ENCODE measurements at regions not wholly inside any gene's neighbourhood (a gene's known extent, or its start where the extent isn't known, plus 50 kb on each side); places are given as distances from the start of the nearest gene placed in this dataset.

- ATAC-seq (no peak), DNase-seq (no peak)
- intact Hi-C loops (cut with micrococcal nuclease), result no loop called here
Observed at GRCh38 chr15:26382444-26383072, 390.3 kb downstream of the GABRB3 start.

GRCh38 chr15:26378304-26378703, 394.6 kb downstream of the GABRB3 start:
- ATAC-seq (no peak), DNase-seq (no peak)
- intact Hi-C loops (cut with micrococcal nuclease), result no loop called here

- ATAC-seq (no peak), DNase-seq (no peak)
- intact Hi-C loops (cut with micrococcal nuclease), result no loop called here
Observed at GRCh38 chr15:26376243-26376642, 396.6 kb downstream of the GABRB3 start.

- ATAC-seq, result no peak
- no peak for DNase-seq
- intact Hi-C loops (cut with micrococcal nuclease), result no loop called here
Observed at GRCh38 chr15:26374806-26375205, 398.1 kb downstream of the GABRB3 start.

GRCh38 chr15:26372706-26373105, 400.2 kb downstream of the GABRB3 start:
- intact Hi-C loops (cut with micrococcal nuclease), result no loop called here
- no peak for ATAC-seq
- DNase-seq, result no peak

- DNase-seq (no peak), ATAC-seq (no peak)
- intact Hi-C loops (cut with micrococcal nuclease), result no loop called here
Observed at GRCh38 chr15:26365077-26365476, 407.8 kb downstream of the GABRB3 start.

- ATAC-seq (peak; percentile 94), DNase-seq (no peak)
- intact Hi-C loops (cut with micrococcal nuclease), result no loop called here
Observed at GRCh38 chr15:26359855-26360254, 413.0 kb downstream of the GABRB3 start.

- ATAC-seq, result no peak
- intact Hi-C loops (cut with micrococcal nuclease), result no loop called here
- DNase-seq, result no peak
Observed at GRCh38 chr15:26358708-26359107, 414.2 kb downstream of the GABRB3 start.

- intact Hi-C loops (cut with micrococcal nuclease), result no loop called here
Observed at GRCh38 chr15:26357653-26358052, 415.2 kb downstream of the GABRB3 start.

GRCh38 chr15:26355472-26356074, 417.3 kb downstream of the GABRB3 start:
- intact Hi-C loops (cut with micrococcal nuclease), result no loop called here
- ATAC-seq, result peak; percentile 74
- no peak for DNase-seq

More at GRCh38 chr15:26357653-26358052, 415.2 kb downstream of the GABRB3 start:
- ATAC-seq (no peak), DNase-seq (no peak)

GRCh38 chr15:26352909-26353308, 420.0 kb downstream of the GABRB3 start:
- intact Hi-C loops (cut with micrococcal nuclease), result no loop called here
- ATAC-seq (no peak), DNase-seq (no peak)

- ATAC-seq (no peak), DNase-seq (no peak)
- intact Hi-C loops (cut with micrococcal nuclease), result no loop called here
Observed at GRCh38 chr15:26352406-26352805, 420.5 kb downstream of the GABRB3 start.

GRCh38 chr15:26325495-26325894, 447.4 kb downstream of the GABRB3 start:
- no peak for DNase-seq
- ATAC-seq, result no peak
- intact Hi-C loops (cut with micrococcal nuclease), result no loop called here

GRCh38 chr15:26323566-26323965, 449.3 kb downstream of the GABRB3 start:
- ATAC-seq (no peak), DNase-seq (no peak)
- intact Hi-C loops (cut with micrococcal nuclease), result no loop called here

GRCh38 chr15:26318689-26319088, 454.2 kb downstream of the GABRB3 start:
- intact Hi-C loops (cut with micrococcal nuclease), result no loop called here
- ATAC-seq (no peak), DNase-seq (no peak)

- intact Hi-C loops (cut with micrococcal nuclease), result no loop called here
- ATAC-seq (no peak), DNase-seq (no peak)
Observed at GRCh38 chr15:26314577-26314976, 451.4 kb upstream of the ATP10A start.

- ATAC-seq (peak; percentile 64), DNase-seq (no peak)
- intact Hi-C loops (cut with micrococcal nuclease), result no loop called here
Observed at GRCh38 chr15:26311710-26312236, 448.6 kb upstream of the ATP10A start.

GRCh38 chr15:26298659-26299170, 435.6 kb upstream of the ATP10A start:
- no peak for ATAC-seq
- no peak for DNase-seq
- intact Hi-C loops (cut with micrococcal nuclease), result no loop called here

GRCh38 chr15:26298010-26298658, 435.0 kb upstream of the ATP10A start:
- no peak for ATAC-seq
- intact Hi-C loops (cut with micrococcal nuclease), result no loop called here
- DNase-seq, result no peak

GRCh38 chr15:26295336-26296085, 432.4 kb upstream of the ATP10A start:
- no peak for DNase-seq
- peak; percentile 13 for ATAC-seq
- intact Hi-C loops (cut with micrococcal nuclease), result no loop called here
